ENCODE measurements at regions not wholly inside any gene's neighbourhood (a gene's known extent, or its start where the extent isn't known, plus 50 kb on each side); places are given as distances from the start of the nearest gene placed in this dataset.

- Histone ChIP-seq H3K27ac (no peak overlapping the region), H3K4me3 (no peak overlapping the region), H3K4me1 (peaks cover 2% of the 10 kb centered on the region), H3K36me3 (no peaks in the 10 kb centered on the region), H3K27me3 (no peaks in the 10 kb centered on the region), H3K9me3 (no peaks in the 10 kb centered on the region)
- TF ChIP-seq CTCF (IDR thresholded peaks at IDR 0.05) (no peak), POLR2AphosphoS5 (IDR thresholded peaks at IDR 0.05; ENCODE audit: insufficient read depth in 1 of 2, low read depth in 1 of 2) (no peak), POLR2A (IDR thresholded peaks at IDR 0.05) (no peak)
- DNase-seq (ENCODE audit: extremely low spot score in 2 of 2): no peak
- intact Hi-C loops (cut with DNase I): no loop called here
These were observed 75.0 kb downstream of the KCNRG start for GRCh38 chr13:50090211-50090610.

GRCh38 chr13:50094615-50095293 is 79.5 kb downstream of the KCNRG start:
- DNase-seq (ENCODE audit: extremely low spot score in 2 of 2): no peak
- no peak for TF ChIP-seq CTCF (IDR thresholded peaks at IDR 0.05)
- TF ChIP-seq POLR2A (IDR thresholded peaks at IDR 0.05): no peak
- TF ChIP-seq POLR2AphosphoS5 (IDR thresholded peaks at IDR 0.05; ENCODE audit: insufficient read depth in 1 of 2, low read depth in 1 of 2): no peak
- Histone ChIP-seq H3K4me1 (no peaks in the 10 kb centered on the region), H3K27ac (no peak overlapping the region), H3K4me3 (no peak overlapping the region), H3K9me3 (no peaks in the 10 kb centered on the region), H3K36me3 (no peaks in the 10 kb centered on the region), H3K27me3 (no peaks in the 10 kb centered on the region)
- intact Hi-C loops (cut with DNase I): no loop called here

DNA sequence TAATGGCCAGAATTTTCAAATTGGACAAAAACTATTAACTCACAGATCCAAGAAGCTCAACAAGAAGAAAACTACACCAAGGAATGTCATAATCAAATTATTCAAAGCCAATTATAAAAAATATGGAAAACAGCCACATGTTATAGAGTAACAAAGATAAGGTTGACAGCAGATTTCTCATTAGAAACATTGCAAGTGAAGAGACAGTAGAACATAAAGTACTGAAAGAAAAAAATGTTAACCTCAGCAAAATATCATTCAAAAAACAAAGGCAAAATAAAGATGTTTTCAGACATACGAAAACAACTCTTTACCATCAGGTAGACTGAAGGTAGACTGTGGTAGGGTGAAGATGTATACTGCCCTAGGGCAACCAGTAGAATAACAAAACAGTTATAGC is 83.4 kb downstream of the KCNRG start:
- Histone ChIP-seq H3K36me3 (no peaks in the 10 kb centered on the region), H3K4me3 (no peak overlapping the region), H3K4me1 (no peaks in the 10 kb centered on the region), H3K9me3 (no peaks in the 10 kb centered on the region), H3K27ac (no peak overlapping the region), H3K27me3 (no peaks in the 10 kb centered on the region)
- TF ChIP-seq CTCF (IDR thresholded peaks at IDR 0.05): no peak
- TF ChIP-seq POLR2A (IDR thresholded peaks at IDR 0.05): no peak
- TF ChIP-seq POLR2AphosphoS5 (IDR thresholded peaks at IDR 0.05; ENCODE audit: insufficient read depth in 1 of 2, low read depth in 1 of 2): no peak
- intact Hi-C loops (cut with DNase I): no loop called here
- no peak for DNase-seq (ENCODE audit: extremely low spot score in 2 of 2)

GRCh38 chr13:50099473-50099872 is 84.2 kb downstream of the KCNRG start:
- no peaks in the 10 kb centered on the region for H3K27me3 ChIP-seq
- intact Hi-C loops (cut with DNase I): no loop called here
- TF ChIP-seq POLR2AphosphoS5 (IDR thresholded peaks at IDR 0.05; ENCODE audit: insufficient read depth in 1 of 2, low read depth in 1 of 2): no peak
- no peak for TF ChIP-seq POLR2A (IDR thresholded peaks at IDR 0.05)
- TF ChIP-seq CTCF (IDR thresholded peaks at IDR 0.05): no peak
- no peak overlapping the region for H3K4me3 ChIP-seq
- no peaks in the 10 kb centered on the region for H3K9me3 ChIP-seq
- H3K4me1 ChIP-seq: no peaks in the 10 kb centered on the region
- no peaks in the 10 kb centered on the region for H3K36me3 ChIP-seq
- DNase-seq (ENCODE audit: extremely low spot score in 2 of 2): no peak
- H3K27ac ChIP-seq: no peak overlapping the region

DNA sequence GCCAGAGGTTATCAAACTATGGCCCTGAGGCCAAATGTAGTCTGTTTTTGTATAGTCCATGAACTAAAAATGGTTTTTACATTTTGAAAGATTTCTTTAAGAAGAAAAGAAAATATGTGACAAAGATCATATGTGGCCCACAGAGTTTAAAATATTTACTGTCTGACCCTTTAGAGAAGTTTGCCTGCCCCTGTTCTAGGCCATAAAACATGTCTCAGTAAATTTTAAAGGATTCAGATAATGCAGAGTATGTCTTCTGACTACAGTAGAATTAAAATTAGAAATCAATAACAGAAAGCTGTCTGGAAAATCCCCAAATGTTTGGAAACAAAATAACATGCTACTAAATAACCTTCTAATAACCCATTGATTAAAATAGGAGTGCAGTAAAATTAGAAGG is 86.3 kb downstream of the KCNRG start:
- no peak for DNase-seq (ENCODE audit: extremely low spot score in 2 of 2)
- intact Hi-C loops (cut with DNase I): no loop called here
- Histone ChIP-seq H3K4me3 (no peak overlapping the region), H3K27ac (no peak overlapping the region), H3K36me3 (no peaks in the 10 kb centered on the region), H3K9me3 (no peaks in the 10 kb centered on the region), H3K4me1 (no peaks in the 10 kb centered on the region), H3K27me3 (no peaks in the 10 kb centered on the region)
- TF ChIP-seq CTCF (IDR thresholded peaks at IDR 0.05) (no peak), POLR2AphosphoS5 (IDR thresholded peaks at IDR 0.05; ENCODE audit: insufficient read depth in 1 of 2, low read depth in 1 of 2) (no peak), POLR2A (IDR thresholded peaks at IDR 0.05) (no peak)

Data from vagina (tissue), 2 donors.